WTC11 (cell line): ENCODE measurements at regions not wholly inside any gene's neighbourhood (a gene's known extent, or its start where the extent isn't known, plus 50 kb on each side); places are given as distances from the start of the nearest gene placed in this dataset.

Source experiments
- ATAC-seq: fragments of 200-7000 bp; cut with Tn5 transposase; 2 replicates; pipeline ENCODE4 v1.10.0; 2021; ENCODE audit warnings: mild to moderate bottlenecking, moderate library complexity
- CTCF ChIA-PET: fragments of 300-600 bp; sonication (Branson Sonifier 250); formaldehyde crosslinking; loops from one replicate; lab custom pipeline; 2021; ENCODE audit warnings: antibody characterized with exemption; lab: Charles Lee
- POLR2A ChIA-PET: fragments of 350-600 bp; sonication (Branson Sonifier 250); formaldehyde crosslinking; loops from one replicate; lab custom pipeline; 2021; ENCODE audit warnings: antibody characterized with exemption; lab: Charles Lee
- DNase-seq: peaks from one replicate; pipeline ENCODE4 v3.0.0; 2021; ENCODE audit warnings: low spot score
- H3K27ac Mint-ChIP-seq: 2 replicates; pipeline ENCODE4 v1.8.0; 2021; ENCODE audit warnings: mixed read lengths
- H3K27me3 Mint-ChIP-seq: 2 replicates; pipeline ENCODE4 v1.8.0; 2021; ENCODE audit warnings: low read depth, mild to moderate bottlenecking, moderate library complexity, mixed read lengths
- H3K36me3 Mint-ChIP-seq: 2 replicates; pipeline ENCODE4 v1.8.0; 2021; ENCODE audit warnings: mixed read lengths
- H3K4me1 Mint-ChIP-seq: 2 replicates; pipeline ENCODE4 v1.8.0; 2022; ENCODE audit warnings: mixed read lengths
- H3K4me3 Mint-ChIP-seq: 2 replicates; pipeline ENCODE4 v1.8.0; 2021; ENCODE audit warnings: mild to moderate bottlenecking, moderate library complexity, mixed read lengths
- H3K9me3 Mint-ChIP-seq: 2 replicates; pipeline ENCODE4 v1.8.0; 2021; ENCODE audit warnings: mixed read lengths
- ATF6 ChIP-seq: sonication (generic); formaldehyde crosslinking; IDR thresholded peaks from 2 replicates; pipeline ENCODE4 v1.8.1; 2023; ENCODE audit warnings: mild to moderate bottlenecking, missing genetic modification reagents
- FOXP4 ChIP-seq: sonication (generic); formaldehyde crosslinking; IDR thresholded peaks from 2 replicates; pipeline ENCODE4 v1.8.0; 2022; ENCODE audit warnings: mild to moderate bottlenecking, missing genetic modification reagents
- IRF2 ChIP-seq: sonication (generic); formaldehyde crosslinking; IDR thresholded peaks from 2 replicates; pipeline ENCODE4 v1.8.0; 2022; ENCODE audit warnings: low read depth, missing genetic modification reagents, borderline replicate concordance
- NFYB ChIP-seq: sonication (generic); formaldehyde crosslinking; conservative IDR thresholded peaks from 2 replicates; pipeline ENCODE4 v1.8.0; 2022; ENCODE audit warnings: low read depth, missing genetic modification reagents
- OVOL2 ChIP-seq: fragments of 250-450 bp; sonication (Bioruptor Pico); IDR thresholded peaks from 2 replicates; pipeline ENCODE4 v1.9.0; 2021; ENCODE audit warnings: mild to moderate bottlenecking, borderline replicate concordance
- TCF7 ChIP-seq: sonication (generic); formaldehyde crosslinking; IDR thresholded peaks from 2 replicates; pipeline ENCODE4 v1.8.0; 2022; ENCODE audit warnings: mild to moderate bottlenecking, low read depth, missing genetic modification reagents, moderate library complexity
- USF1 ChIP-seq: sonication (generic); formaldehyde crosslinking; IDR thresholded peaks from 2 replicates; pipeline ENCODE4 v1.8.0; 2022; ENCODE audit warnings: mild to moderate bottlenecking, missing genetic modification reagents
- ZNF121 ChIP-seq: sonication (generic); formaldehyde crosslinking; IDR thresholded peaks from 2 replicates; pipeline ENCODE4 v1.8.0; 2023; ENCODE audit warnings: missing genetic modification reagents
- ZNF512 ChIP-seq: sonication (generic); formaldehyde crosslinking; IDR thresholded peaks from 2 replicates; pipeline ENCODE4 v1.8.1; 2022; ENCODE audit warnings: missing genetic modification reagents, borderline replicate concordance
- TF ChIP-seq, protein P1 (sequence below): fragments of 250-450 bp; sonication (Bioruptor Pico); IDR thresholded peaks from 2 replicates; pipeline ENCODE4 v1.8.0; 2021; ENCODE audit warnings: mild to moderate bottlenecking
- TF ChIP-seq, protein P2 (sequence below): sonication (generic); formaldehyde crosslinking; IDR thresholded peaks from 2 replicates; pipeline ENCODE4 v1.8.0; 2022; ENCODE audit warnings: missing genetic modification reagents
- TF ChIP-seq, protein P3 (sequence below): sonication (generic); formaldehyde crosslinking; IDR thresholded peaks from 2 replicates; pipeline ENCODE4 v1.8.0; 2022; ENCODE audit warnings: mild to moderate bottlenecking, missing genetic modification reagents
- TF ChIP-seq, protein P4 (sequence below): sonication (generic); formaldehyde crosslinking; IDR thresholded peaks from 2 replicates; pipeline ENCODE4 v1.8.1; 2023; ENCODE audit warnings: mild to moderate bottlenecking, missing genetic modification reagents, borderline replicate concordance

DNA sequence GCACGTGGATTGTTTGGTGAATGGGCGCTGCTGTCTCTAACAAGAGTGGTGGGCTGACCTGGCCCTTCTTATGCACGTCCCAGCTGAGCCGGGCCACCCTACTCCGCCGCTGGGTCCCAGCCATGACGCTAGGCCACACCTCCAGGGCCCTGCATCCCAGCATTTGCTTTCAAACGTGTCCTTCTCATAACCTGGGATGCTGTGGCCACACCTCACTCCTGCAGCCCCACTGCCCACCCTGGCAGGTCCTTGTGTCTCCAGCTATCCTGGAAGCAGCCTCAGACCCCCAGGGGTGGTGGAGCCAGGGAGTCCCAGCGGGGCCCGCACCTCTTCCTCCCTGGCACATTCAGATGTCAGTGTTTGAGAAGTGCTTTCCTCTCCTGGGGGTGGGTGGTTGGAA lies 168.6 kb downstream of the IRF8 start:
- Mint-ChIP-seq H3K9me3 (peaks cover 6% of the 10 kb centered on the region), H3K36me3 (no peaks in the 10 kb centered on the region), H3K27ac (no peak overlapping the region), H3K27me3 (0 out of 2 replicates have a peak, but pooled peaks cover 7% of the 10 kb centered on the region), H3K4me3 (no peak overlapping the region), H3K4me1 (no peaks in the 10 kb centered on the region)
- ChIA-PET CTCF (no interaction called here), POLR2A (no interaction called here)
- ATAC-seq (no peak), DNase-seq (no peak)
- TF ChIP-seq IRF2 (no peak), FOXP4 (CRISPR knock-in tag) (no peak), TCF7 (CRISPR knock-in tag) (no peak)
- TF ChIP-seq, protein P1, sequence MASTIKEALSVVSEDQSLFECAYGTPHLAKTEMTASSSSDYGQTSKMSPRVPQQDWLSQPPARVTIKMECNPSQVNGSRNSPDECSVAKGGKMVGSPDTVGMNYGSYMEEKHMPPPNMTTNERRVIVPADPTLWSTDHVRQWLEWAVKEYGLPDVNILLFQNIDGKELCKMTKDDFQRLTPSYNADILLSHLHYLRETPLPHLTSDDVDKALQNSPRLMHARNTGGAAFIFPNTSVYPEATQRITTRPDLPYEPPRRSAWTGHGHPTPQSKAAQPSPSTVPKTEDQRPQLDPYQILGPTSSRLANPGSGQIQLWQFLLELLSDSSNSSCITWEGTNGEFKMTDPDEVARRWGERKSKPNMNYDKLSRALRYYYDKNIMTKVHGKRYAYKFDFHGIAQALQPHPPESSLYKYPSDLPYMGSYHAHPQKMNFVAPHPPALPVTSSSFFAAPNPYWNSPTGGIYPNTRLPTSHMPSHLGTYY = no peak
- TF ChIP-seq, protein P2, sequence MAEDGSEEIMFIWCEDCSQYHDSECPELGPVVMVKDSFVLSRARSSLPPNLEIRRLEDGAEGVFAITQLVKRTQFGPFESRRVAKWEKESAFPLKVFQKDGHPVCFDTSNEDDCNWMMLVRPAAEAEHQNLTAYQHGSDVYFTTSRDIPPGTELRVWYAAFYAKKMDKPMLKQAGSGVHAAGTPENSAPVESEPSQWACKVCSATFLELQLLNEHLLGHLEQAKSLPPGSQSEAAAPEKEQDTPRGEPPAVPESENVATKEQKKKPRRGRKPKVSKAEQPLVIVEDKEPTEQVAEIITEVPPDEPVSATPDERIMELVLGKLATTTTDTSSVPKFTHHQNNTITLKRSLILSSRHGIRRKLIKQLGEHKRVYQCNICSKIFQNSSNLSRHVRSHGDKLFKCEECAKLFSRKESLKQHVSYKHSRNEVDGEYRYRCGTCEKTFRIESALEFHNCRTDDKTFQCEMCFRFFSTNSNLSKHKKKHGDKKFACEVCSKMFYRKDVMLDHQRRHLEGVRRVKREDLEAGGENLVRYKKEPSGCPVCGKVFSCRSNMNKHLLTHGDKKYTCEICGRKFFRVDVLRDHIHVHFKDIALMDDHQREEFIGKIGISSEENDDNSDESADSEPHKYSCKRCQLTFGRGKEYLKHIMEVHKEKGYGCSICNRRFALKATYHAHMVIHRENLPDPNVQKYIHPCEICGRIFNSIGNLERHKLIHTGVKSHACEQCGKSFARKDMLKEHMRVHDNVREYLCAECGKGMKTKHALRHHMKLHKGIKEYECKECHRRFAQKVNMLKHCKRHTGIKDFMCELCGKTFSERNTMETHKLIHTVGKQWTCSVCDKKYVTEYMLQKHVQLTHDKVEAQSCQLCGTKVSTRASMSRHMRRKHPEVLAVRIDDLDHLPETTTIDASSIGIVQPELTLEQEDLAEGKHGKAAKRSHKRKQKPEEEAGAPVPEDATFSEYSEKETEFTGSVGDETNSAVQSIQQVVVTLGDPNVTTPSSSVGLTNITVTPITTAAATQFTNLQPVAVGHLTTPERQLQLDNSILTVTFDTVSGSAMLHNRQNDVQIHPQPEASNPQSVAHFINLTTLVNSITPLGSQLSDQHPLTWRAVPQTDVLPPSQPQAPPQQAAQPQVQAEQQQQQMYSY = no peak

DNA sequence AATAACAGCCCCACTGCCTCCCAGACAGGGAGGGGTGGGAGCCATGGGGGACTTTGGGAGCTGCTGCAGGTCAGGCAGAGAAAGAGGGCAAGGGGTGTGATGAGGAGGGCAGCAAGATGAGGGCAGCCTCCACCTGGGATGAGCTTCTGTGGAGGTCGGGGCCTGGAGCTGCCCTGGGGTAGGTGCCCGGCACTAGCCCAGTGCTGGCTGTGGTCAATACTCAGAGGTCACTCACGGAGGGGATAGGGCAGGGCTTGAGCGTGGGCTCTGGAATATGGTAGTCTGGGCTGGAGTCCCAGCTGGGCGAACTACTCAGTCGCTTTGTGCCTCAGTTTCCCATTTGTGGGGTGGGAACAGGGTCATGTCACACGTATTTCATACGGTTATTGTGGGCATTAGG lies 169.0 kb downstream of the IRF8 start:
- H3K4me1 Mint-ChIP-seq = peaks cover 2% of the 10 kb centered on the region; the same call in 1 of the 2 replicates
- H3K36me3 Mint-ChIP-seq = no peaks in the 10 kb centered on the region
- CTCF ChIA-PET = no interaction called here

GRCh38 chr16:86068722-86069121 lies 169.8 kb downstream of the IRF8 start:
- Mint-ChIP-seq H3K4me3 (no peak overlapping the region), H3K27me3 (0 out of 2 replicates have a peak, but pooled peaks cover 4% of the 10 kb centered on the region), H3K4me1 (peaks cover 4% of the 10 kb centered on the region; the same call in 1 of the 2 replicates), H3K27ac (no peak overlapping the region), H3K9me3 (peaks cover 6% of the 10 kb centered on the region), H3K36me3 (no peaks in the 10 kb centered on the region)
- no peak for ATAC-seq
- no peak for DNase-seq
- ChIA-PET CTCF (no interaction called here), POLR2A (no interaction called here)
- TF ChIP-seq ZNF121 (CRISPR knock-in tag) = no peak
- no peak for TF ChIP-seq OVOL2
- TF ChIP-seq USF1 (CRISPR knock-in tag) = no peak
- TF ChIP-seq ATF6 (CRISPR knock-in tag) = no peak
- TF ChIP-seq, protein P3, sequence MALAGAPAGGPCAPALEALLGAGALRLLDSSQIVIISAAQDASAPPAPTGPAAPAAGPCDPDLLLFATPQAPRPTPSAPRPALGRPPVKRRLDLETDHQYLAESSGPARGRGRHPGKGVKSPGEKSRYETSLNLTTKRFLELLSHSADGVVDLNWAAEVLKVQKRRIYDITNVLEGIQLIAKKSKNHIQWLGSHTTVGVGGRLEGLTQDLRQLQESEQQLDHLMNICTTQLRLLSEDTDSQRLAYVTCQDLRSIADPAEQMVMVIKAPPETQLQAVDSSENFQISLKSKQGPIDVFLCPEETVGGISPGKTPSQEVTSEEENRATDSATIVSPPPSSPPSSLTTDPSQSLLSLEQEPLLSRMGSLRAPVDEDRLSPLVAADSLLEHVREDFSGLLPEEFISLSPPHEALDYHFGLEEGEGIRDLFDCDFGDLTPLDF = no peak
- TF ChIP-seq ZNF512 (CRISPR knock-in tag) = no peak

More for the DNA sequence above, 169.0 kb downstream of the IRF8 start:
- Mint-ChIP-seq H3K27ac (no peak overlapping the region), H3K27me3 (0 out of 2 replicates have a peak, but pooled peaks cover 5% of the 10 kb centered on the region), H3K4me3 (no peak overlapping the region), H3K9me3 (peaks cover 6% of the 10 kb centered on the region)
- TF ChIP-seq NFYB (CRISPR knock-in tag) = no peak
- TF ChIP-seq, protein P4, sequence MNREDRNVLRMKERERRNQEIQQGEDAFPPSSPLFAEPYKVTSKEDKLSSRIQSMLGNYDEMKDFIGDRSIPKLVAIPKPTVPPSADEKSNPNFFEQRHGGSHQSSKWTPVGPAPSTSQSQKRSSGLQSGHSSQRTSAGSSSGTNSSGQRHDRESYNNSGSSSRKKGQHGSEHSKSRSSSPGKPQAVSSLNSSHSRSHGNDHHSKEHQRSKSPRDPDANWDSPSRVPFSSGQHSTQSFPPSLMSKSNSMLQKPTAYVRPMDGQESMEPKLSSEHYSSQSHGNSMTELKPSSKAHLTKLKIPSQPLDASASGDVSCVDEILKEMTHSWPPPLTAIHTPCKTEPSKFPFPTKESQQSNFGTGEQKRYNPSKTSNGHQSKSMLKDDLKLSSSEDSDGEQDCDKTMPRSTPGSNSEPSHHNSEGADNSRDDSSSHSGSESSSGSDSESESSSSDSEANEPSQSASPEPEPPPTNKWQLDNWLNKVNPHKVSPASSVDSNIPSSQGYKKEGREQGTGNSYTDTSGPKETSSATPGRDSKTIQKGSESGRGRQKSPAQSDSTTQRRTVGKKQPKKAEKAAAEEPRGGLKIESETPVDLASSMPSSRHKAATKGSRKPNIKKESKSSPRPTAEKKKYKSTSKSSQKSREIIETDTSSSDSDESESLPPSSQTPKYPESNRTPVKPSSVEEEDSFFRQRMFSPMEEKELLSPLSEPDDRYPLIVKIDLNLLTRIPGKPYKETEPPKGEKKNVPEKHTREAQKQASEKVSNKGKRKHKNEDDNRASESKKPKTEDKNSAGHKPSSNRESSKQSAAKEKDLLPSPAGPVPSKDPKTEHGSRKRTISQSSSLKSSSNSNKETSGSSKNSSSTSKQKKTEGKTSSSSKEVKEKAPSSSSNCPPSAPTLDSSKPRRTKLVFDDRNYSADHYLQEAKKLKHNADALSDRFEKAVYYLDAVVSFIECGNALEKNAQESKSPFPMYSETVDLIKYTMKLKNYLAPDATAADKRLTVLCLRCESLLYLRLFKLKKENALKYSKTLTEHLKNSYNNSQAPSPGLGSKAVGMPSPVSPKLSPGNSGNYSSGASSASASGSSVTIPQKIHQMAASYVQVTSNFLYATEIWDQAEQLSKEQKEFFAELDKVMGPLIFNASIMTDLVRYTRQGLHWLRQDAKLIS = no peak
- DNase-seq (no peak), ATAC-seq (no peak)
- POLR2A ChIA-PET = no interaction called here
